ENCODE measurements at regions not wholly inside any gene's neighbourhood (a gene's known extent, or its start where the extent isn't known, plus 50 kb on each side); places are given as distances from the start of the nearest gene placed in this dataset.

DNA sequence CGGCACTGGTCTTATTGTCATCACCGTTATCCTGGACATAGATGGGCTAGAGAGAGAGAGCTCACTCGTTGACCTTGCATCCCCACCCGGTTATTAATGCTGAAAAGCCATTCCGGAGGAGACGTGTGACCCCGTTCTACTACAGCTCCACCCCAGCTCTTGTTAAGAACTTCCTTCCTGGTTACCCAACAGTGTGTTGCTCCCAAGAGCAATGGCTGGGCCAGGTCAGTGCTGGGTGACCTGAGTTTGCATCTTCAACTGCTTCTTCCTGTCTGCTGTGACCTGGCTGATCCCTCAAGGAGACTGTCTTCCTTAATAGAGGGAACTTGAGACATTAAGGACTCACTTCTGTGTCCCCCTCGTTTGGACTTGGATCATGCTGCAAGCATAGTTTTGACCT lies 96.1 kb upstream of the SDK2 start:
- H3K4me3 ChIP-seq (ENCODE audit: control insufficient read depth, low read depth, low read length) = no peak overlapping the region
- no peak for DNase-seq (ENCODE audit: low read depth)
- TF ChIP-seq, protein P1, sequence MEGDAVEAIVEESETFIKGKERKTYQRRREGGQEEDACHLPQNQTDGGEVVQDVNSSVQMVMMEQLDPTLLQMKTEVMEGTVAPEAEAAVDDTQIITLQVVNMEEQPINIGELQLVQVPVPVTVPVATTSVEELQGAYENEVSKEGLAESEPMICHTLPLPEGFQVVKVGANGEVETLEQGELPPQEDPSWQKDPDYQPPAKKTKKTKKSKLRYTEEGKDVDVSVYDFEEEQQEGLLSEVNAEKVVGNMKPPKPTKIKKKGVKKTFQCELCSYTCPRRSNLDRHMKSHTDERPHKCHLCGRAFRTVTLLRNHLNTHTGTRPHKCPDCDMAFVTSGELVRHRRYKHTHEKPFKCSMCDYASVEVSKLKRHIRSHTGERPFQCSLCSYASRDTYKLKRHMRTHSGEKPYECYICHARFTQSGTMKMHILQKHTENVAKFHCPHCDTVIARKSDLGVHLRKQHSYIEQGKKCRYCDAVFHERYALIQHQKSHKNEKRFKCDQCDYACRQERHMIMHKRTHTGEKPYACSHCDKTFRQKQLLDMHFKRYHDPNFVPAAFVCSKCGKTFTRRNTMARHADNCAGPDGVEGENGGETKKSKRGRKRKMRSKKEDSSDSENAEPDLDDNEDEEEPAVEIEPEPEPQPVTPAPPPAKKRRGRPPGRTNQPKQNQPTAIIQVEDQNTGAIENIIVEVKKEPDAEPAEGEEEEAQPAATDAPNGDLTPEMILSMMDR (conservative IDR thresholded peaks at IDR 0.05; ENCODE audit: control insufficient read depth, insufficient read depth, low read depth, low read length) = no peak

DNA sequence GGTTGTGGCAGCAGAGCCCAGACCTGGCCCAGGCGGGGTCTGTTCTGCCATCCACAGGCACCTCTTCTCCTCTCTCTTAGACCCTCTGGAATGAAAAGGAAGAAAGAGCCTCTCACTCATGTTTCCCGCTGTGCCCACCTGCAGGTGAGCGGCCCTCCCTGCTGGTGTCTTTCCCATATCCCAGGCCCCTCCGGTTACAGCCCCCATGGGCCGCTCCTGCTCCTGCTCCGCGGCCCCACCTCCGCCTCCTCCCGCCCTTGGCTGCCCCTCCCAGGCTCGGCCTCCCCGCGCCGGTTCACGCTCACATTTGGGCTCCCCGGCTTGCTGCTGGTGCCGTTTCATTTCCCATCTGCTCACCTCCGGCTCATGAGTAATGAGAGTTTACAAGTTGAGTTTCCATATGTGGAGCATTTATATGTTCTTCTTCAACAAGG lies 98.7 kb upstream of the SDK2 start:
- TF ChIP-seq, protein P1 (conservative IDR thresholded peaks at IDR 0.05; ENCODE audit: control insufficient read depth, insufficient read depth, low read depth, low read length) = no peak
- DNase-seq (ENCODE audit: low read depth) = no peak
- H3K4me3 ChIP-seq (ENCODE audit: control insufficient read depth, low read depth, low read length) = no peak overlapping the region

DNA sequence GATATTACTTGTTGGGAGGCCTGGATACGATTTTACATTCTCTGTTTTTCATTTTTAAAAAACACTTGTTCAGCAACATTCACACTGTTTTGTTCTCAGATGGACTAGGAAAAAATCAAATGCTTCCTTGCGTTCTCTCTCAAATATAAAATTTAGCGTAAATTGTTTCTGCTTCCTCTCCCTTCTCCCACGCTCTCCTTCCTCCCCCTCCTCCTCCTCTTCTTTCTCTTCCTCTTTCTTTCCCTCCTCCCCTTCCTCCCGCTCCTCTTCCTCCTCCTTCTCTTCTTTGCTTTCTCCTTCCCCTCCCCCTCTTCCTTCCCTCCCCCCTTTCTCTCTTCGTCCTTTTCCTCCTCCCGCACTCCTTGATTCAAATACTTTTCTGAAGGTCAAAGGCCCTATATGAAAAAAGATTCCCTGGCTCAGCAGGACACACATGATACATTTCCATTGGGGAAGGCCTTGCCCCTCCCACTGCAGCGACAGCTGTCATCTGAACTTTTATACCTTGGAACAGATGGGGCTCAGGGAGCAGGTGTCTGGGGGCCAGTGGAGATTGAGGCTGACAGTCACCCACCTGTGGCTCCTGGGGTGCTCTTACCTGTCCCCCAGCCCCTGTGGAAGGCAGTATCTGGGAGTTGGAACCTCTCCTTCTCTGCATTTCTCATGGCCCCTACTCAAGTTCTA lies 99.4 kb upstream of the SDK2 start:
- no peak for DNase-seq (ENCODE audit: low read depth)
- TF ChIP-seq, protein P1 (conservative IDR thresholded peaks at IDR 0.05; ENCODE audit: control insufficient read depth, insufficient read depth, low read depth, low read length) = no peak
- no peak overlapping the region for H3K4me3 ChIP-seq (ENCODE audit: control insufficient read depth, low read depth, low read length)

DNA sequence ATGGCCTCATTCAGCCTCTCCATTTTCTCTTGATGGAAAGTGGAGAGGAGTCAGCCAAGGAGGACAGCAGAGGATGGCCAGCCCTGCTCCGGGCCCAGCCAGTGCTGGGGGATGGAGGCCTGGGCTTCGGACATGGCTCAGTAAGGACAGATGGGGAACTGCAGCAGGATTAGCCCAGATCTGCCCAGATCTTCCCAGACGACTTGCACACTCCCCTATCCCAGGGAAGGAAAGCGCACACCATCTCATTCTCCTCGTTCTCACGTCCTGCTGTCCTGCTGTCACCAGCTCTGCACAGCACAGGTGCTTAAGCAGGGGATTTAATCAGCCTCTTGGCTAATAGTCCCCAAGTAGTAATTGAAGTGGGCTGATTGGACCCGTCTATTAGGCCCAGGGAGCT lies 100.2 kb upstream of the SDK2 start:
- TF ChIP-seq, protein P1 (conservative IDR thresholded peaks at IDR 0.05; ENCODE audit: control insufficient read depth, insufficient read depth, low read depth, low read length) = no peak

DNA sequence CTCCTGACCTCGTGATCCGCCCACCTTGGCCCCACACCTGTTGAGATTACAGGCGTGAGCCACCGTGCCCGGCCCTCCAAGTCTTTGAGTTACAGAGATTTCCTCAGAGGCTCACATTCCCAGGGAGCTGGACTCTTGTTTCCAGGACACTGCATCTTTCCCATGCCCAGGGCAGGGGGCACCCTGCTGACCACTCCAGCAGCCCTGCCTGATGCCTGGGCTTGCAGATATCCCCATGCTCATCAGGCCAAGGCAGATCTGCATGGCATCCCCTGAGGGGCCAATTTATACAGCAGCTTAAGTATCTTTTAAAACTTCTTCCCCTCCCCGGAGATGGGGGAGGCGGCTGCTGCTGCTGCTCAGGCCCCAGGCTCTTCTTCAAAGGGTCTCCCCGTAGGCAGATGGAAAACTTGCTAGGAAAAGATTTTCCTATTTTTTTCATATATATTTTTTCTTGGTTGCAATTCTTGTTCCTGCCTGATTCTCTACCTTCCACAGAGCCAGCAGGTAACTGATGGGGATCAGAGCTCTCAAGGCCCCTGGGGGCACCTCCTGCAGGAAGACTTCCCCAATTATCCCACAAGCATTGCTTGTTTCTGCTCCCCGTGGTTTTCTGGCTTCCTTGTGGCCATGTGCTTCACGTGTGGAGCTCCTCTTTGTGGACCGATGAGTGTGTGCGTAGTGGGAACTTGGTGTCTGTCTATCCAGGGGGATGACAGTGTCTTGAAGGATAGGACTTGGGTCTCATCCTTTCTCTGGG lies 102.2 kb upstream of the SDK2 start:
- DNase-seq (ENCODE audit: low read depth) = no peak
- TF ChIP-seq, protein P1 (conservative IDR thresholded peaks at IDR 0.05; ENCODE audit: control insufficient read depth, insufficient read depth, low read depth, low read length) = no peak
- H3K4me3 ChIP-seq (ENCODE audit: control insufficient read depth, low read depth, low read length) = no peak overlapping the region

More for the DNA sequence above, 100.2 kb upstream of the SDK2 start:
- no peak for DNase-seq (ENCODE audit: low read depth)
- H3K4me3 ChIP-seq (ENCODE audit: control insufficient read depth, low read depth, low read length) = no peak overlapping the region

DNA sequence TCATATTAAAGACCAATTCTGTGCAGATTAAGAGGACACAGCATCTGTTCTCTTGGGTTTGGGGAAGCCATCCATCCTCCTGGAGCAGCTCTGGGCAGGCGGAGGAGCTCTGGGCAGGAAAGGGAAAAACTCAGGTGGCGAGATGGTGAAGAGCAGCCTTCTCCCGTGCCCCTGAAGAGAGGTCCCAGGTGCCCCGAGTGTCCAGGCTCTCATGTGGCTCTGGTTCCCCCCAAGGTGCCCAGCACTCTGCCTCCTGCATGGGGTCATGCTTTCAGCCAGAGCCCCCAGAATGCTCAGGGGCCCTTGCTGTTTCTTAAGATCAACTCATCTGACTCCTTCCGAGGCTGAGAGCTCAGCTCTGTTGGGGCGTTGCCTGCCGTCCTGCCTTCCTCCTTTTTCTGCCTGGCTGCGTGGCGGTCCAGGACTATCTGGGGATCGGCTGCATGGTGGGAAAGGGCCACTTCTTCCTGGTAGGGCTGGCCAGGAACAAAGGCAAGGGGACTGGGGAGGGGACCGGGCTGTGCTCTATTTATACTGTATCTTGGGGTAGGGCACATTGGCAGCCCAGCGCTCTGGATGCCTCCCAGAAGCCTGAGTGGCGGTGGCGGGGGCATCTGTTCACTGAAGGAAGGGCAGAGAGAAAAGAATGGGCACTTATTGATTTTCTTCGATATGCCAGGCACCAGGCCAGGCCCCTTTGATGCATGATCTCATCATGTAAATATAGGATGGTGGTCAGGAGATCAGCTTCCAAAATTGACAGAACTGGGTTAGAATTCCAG lies 103.2 kb upstream of the SDK2 start:
- H3K4me3 ChIP-seq (ENCODE audit: control insufficient read depth, low read depth, low read length) = no peak overlapping the region
- TF ChIP-seq, protein P1 (conservative IDR thresholded peaks at IDR 0.05; ENCODE audit: control insufficient read depth, insufficient read depth, low read depth, low read length) = no peak
- DNase-seq (ENCODE audit: low read depth) = no peak
